Smooth muscle cell (in vitro differentiated cells): ENCODE measurements at regions not wholly inside any gene's neighbourhood (a gene's known extent, or its start where the extent isn't known, plus 50 kb on each side); places are given as distances from the start of the nearest gene placed in this dataset.

Experiments used
- DNase-seq: peaks from one replicate; lab custom pipeline; 2025; ENCODE audit not compliant: unreplicated experiment; lab: John Stamatoyannopoulos, UW
- H2AFZ ChIP-seq: fragments of 200-600 bp; sonication (generic); 2 replicates; pipeline ENCODE4 v1.6.0; 2016; ENCODE audit warnings: antibody characterized with exemption, low read depth, mild to moderate bottlenecking
- H3F3A ChIP-seq: fragments of 200-600 bp; sonication (generic); 2 replicates; pipeline ENCODE4 v1.6.0; 2017; ENCODE audit warnings: antibody characterized with exemption, low read depth
- H3K27ac ChIP-seq: fragments of 200-600 bp; sonication (generic); 2 replicates; pipeline ENCODE4 v1.5.1; 2016; ENCODE audit warnings: low read depth, mild to moderate bottlenecking
- H3K27me3 ChIP-seq: fragments of 200-600 bp; sonication (generic); 2 replicates; pipeline ENCODE4 v1.6.1; 2016; ENCODE audit warnings: low read depth, mild to moderate bottlenecking
- H3K36me3 ChIP-seq: fragments of 200-600 bp; sonication (generic); 2 replicates; pipeline ENCODE4 v1.5.1; 2016; ENCODE audit warnings: low read depth
- H3K4me1 ChIP-seq: fragments of 200-600 bp; sonication (generic); 2 replicates; pipeline ENCODE4 v1.5.1; 2016; ENCODE audit warnings: low read depth
- H3K4me2 ChIP-seq: fragments of 200-600 bp; sonication (generic); 2 replicates; pipeline ENCODE4 v1.6.0; 2016; ENCODE audit warnings: mild to moderate bottlenecking
- H3K4me3 ChIP-seq: fragments of 200-600 bp; sonication (generic); 2 replicates; pipeline ENCODE4 v1.5.1; 2016; ENCODE audit warnings: mild to moderate bottlenecking
- H3K79me2 ChIP-seq: fragments of 200-600 bp; sonication (generic); 2 replicates; pipeline ENCODE4 v1.6.0; 2016; ENCODE audit warnings: low read depth, mild to moderate bottlenecking
- H3K9ac ChIP-seq: fragments of 200-600 bp; sonication (generic); 2 replicates; pipeline ENCODE4 v1.6.0; 2016; ENCODE audit warnings: low read depth
- H3K9me3 ChIP-seq: fragments of 200-600 bp; sonication (generic); replicated peaks from 2 replicates; pipeline ENCODE4 v1.5.1; 2016; ENCODE audit warnings: low read depth
- H4K20me1 ChIP-seq: fragments of 200-600 bp; sonication (generic); 2 replicates; pipeline ENCODE4 v1.6.0; 2016; ENCODE audit warnings: low read depth
- CTCF ChIP-seq: fragments of 200-600 bp; sonication (generic); IDR thresholded peaks from 2 replicates; pipeline ENCODE4 v1.5.1; 2017; ENCODE audit warnings: borderline replicate concordance, mild to moderate bottlenecking, antibody characterized with exemption; ENCODE audit not compliant: insufficient read depth, poor library complexity, severe bottlenecking
- WGBS: methylation state at CpG from one replicate; pipeline ENCODE4 v1.1.7; 2016; ENCODE audit warnings: low lambda C conversion rate; 5-methylcytosine and 5-hydroxymethylcytosine counted together

DNA sequence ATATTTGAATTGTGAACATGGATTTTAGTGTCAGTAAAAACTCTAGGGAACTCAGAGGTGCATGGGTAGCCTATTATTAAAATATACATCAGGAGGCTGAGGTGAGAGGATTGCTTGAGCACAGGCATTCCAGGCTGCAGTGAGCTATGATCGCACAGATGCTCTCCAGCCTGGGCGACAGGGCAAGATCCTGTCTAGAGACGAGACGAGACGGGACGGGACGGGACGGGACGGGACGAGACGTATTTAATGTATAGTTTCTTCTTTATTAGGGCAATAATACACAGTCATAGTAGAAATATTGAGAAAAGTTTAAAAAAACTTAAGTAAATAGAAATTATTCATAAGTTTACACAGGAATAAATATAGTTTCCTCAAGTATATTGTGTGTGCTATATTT lies 89.3 kb downstream of the DIPK2A start:
- H3K4me2 ChIP-seq: no peak overlapping the region
- no peaks in the 10 kb centered on the region for H3K9me3 ChIP-seq
- no peaks in the 10 kb centered on the region for H3F3A ChIP-seq
- WGBS: 97% methylated on average over 11 of the region's 11 CpGs
- no peak for DNase-seq
- H3K36me3 ChIP-seq: no peaks in the 10 kb centered on the region
- no peak for TF ChIP-seq CTCF
- no peaks in the 10 kb centered on the region for H3K4me1 ChIP-seq
- H3K27ac ChIP-seq: no peak overlapping the region
- H3K9ac ChIP-seq: no peak overlapping the region
- no peaks in the 10 kb centered on the region for H3K27me3 ChIP-seq
- H2AFZ ChIP-seq: no peak overlapping the region
- H4K20me1 ChIP-seq: no peaks in the 10 kb centered on the region
- no peak overlapping the region for H3K4me3 ChIP-seq
- no peaks in the 10 kb centered on the region for H3K79me2 ChIP-seq

DNA sequence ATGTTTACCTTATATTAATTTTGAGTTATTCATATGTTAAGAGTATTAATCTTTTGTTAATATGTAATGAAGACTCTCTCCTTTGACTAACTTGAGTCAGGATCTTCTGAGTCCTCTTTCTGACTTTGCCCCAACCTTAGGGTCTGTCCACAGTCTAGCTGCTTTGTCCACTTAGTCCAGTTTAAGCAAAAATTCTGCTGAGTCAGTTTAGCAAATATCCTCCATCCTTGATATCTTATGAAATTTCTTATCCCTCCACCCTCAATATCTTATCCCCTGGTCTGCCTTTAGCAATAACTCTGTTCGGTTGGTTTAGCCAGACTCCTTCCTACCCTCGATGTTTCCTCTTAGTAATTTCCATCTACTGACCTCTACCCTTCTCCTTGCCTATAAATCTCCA lies 91.7 kb downstream of the DIPK2A start:
- Histone ChIP-seq H3K79me2 (no peaks in the 10 kb centered on the region), H3K4me2 (no peak overlapping the region), H2AFZ (no peak overlapping the region), H4K20me1 (no peaks in the 10 kb centered on the region), H3K4me3 (no peak overlapping the region), H3K27ac (no peak overlapping the region), H3K9ac (no peak overlapping the region), H3K27me3 (no peaks in the 10 kb centered on the region), H3K4me1 (no peaks in the 10 kb centered on the region), H3K9me3 (no peaks in the 10 kb centered on the region), H3K36me3 (no peaks in the 10 kb centered on the region), H3F3A (no peaks in the 10 kb centered on the region)
- 89% methylated on average over 2 of the region's 2 CpGs for WGBS
- DNase-seq: no peak
- TF ChIP-seq CTCF: no peak

DNA sequence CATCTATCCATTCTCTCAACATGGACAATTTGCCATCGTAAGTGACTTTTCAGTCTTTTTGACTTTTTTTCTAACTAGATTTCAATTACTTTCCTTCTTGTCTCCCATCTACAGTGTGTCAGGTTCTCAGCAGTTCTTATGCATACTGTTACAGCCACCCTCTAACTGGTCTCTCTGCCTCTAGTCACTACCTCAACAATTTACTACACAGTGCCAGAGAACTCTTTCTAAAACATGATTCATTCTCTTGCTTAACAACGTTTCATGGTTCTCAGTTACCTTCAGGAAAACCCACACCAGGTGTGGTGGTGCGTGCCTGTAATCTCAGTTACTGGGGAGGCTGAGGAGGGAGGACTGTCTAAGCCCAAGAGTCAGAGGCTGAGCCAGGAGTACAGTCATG lies 95.4 kb downstream of the DIPK2A start:
- Histone ChIP-seq H3F3A (no peaks in the 10 kb centered on the region), H3K4me2 (no peak overlapping the region), H3K36me3 (no peaks in the 10 kb centered on the region), H4K20me1 (no peaks in the 10 kb centered on the region), H3K4me1 (no peaks in the 10 kb centered on the region), H3K9me3 (no peaks in the 10 kb centered on the region), H3K4me3 (no peak overlapping the region), H3K27ac (no peak overlapping the region), H3K9ac (no peak overlapping the region), H3K79me2 (no peaks in the 10 kb centered on the region), H3K27me3 (no peaks in the 10 kb centered on the region), H2AFZ (no peak overlapping the region)
- 90% methylated on average over 3 of the region's 3 CpGs for WGBS
- DNase-seq: no peak
- TF ChIP-seq CTCF: no peak

GRCh38 chr3:144073698-144074097 lies 102.1 kb downstream of the DIPK2A start:
- H3F3A ChIP-seq: no peaks in the 10 kb centered on the region
- WGBS: 61% methylated on average over 1 of the region's 1 CpG
- no peaks in the 10 kb centered on the region for H3K79me2 ChIP-seq
- no peak overlapping the region for H2AFZ ChIP-seq
- DNase-seq: no peak
- H3K27me3 ChIP-seq: no peaks in the 10 kb centered on the region
- H3K9me3 ChIP-seq: no peaks in the 10 kb centered on the region
- no peak overlapping the region for H3K4me3 ChIP-seq
- H3K36me3 ChIP-seq: no peaks in the 10 kb centered on the region
- no peaks in the 10 kb centered on the region for H3K4me1 ChIP-seq
- no peak overlapping the region for H3K27ac ChIP-seq
- no peak for TF ChIP-seq CTCF
- peak overlapping the region; percentile 18 for H3K4me2 ChIP-seq
- H4K20me1 ChIP-seq: no peaks in the 10 kb centered on the region
- no peak overlapping the region for H3K9ac ChIP-seq
